ENCODE measurements at regions not wholly inside any gene's neighbourhood (a gene's known extent, or its start where the extent isn't known, plus 50 kb on each side); places are given as distances from the start of the nearest gene placed in this dataset.

DNA sequence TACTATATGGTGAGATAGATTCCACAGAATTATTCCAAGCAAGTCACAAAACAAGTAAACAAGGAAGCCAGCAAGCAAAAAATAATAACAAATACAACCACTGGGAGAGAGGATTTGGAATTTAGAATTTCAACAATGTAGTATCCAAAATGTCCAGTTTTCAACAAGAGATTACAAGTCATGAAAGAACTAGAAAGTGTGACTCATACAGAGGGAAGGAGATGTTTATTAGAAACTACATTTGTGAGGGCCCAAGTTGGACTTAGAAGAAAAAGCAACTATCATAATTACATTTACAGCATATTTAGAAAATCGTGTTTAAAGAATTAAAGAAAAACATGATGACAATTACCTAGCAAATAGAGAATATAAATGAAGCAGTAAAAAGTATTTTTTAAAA, 494.6 kb upstream of the ID4 start:
- peaks cover 3% of the 10 kb centered on the region; the same call in 1 of the 2 replicates for H3K9me3 ChIP-seq (ENCODE audit: low read length)
- no peaks in the 10 kb centered on the region for H4K20me1 ChIP-seq (ENCODE audit: insufficient read depth, low read depth, low read length)
- no peaks in the 10 kb centered on the region for H3K36me3 ChIP-seq (ENCODE audit: insufficient read depth, low read length)
- no peaks in the 10 kb centered on the region for H3K9me2 ChIP-seq (replicated peaks; ENCODE audit: insufficient read depth, low read length)
- DNase-seq: no peak
- H3K27me3 ChIP-seq (ENCODE audit: low read length): no peaks in the 10 kb centered on the region
- no peak overlapping the region for H3K9ac ChIP-seq (ENCODE audit: low read length)
- H2AFZ ChIP-seq (ENCODE audit: low read length): no peak overlapping the region
- no peaks in the 10 kb centered on the region for H3K79me2 ChIP-seq (ENCODE audit: low read length)
- H3K4me2 ChIP-seq (ENCODE audit: low read depth, low read length, poor library complexity, severe bottlenecking): no peak overlapping the region
- no peak overlapping the region for H3K27ac ChIP-seq (ENCODE audit: low read length)
- H3K4me1 ChIP-seq (ENCODE audit: low read length): no peaks in the 10 kb centered on the region
- no peak overlapping the region for H3K4me3 ChIP-seq (ENCODE audit: low read length)

DNA sequence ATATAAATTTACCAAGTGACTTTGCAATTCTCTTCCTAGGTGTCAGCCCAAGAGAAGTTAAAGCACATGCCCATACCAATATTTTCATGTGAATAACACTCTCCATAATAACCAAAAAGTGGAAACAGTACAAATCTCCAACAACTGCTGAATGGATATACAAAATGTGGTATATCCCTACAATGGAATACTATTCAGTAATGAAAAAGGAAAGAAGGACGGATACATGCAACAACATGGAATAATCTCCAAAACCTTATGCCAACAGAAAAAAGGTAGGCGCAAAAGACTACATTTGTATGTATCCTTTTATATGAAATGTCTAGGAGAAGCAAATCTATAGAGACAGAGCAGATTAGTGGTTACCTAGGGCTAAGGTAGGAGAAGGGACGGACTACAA, 487.7 kb upstream of the ID4 start:
- H3K4me1 ChIP-seq (ENCODE audit: low read length): no peaks in the 10 kb centered on the region
- H3K9ac ChIP-seq (ENCODE audit: low read length): no peak overlapping the region
- H3K36me3 ChIP-seq (ENCODE audit: insufficient read depth, low read length): no peaks in the 10 kb centered on the region
- H3K27ac ChIP-seq (ENCODE audit: low read length): no peak overlapping the region
- peaks cover 15% of the 10 kb centered on the region for H3K9me3 ChIP-seq (ENCODE audit: low read length)
- no peaks in the 10 kb centered on the region for H4K20me1 ChIP-seq (ENCODE audit: insufficient read depth, low read depth, low read length)
- no peaks in the 10 kb centered on the region for H3K79me2 ChIP-seq (ENCODE audit: low read length)
- H3K4me3 ChIP-seq (ENCODE audit: low read length): no peak overlapping the region
- no peak for DNase-seq
- H3K27me3 ChIP-seq (ENCODE audit: low read length): no peaks in the 10 kb centered on the region
- H3K9me2 ChIP-seq (replicated peaks; ENCODE audit: insufficient read depth, low read length): no peaks in the 10 kb centered on the region
- H3K4me2 ChIP-seq (ENCODE audit: low read depth, low read length, poor library complexity, severe bottlenecking): no peak overlapping the region
- no peak overlapping the region for H2AFZ ChIP-seq (ENCODE audit: low read length)

DNA sequence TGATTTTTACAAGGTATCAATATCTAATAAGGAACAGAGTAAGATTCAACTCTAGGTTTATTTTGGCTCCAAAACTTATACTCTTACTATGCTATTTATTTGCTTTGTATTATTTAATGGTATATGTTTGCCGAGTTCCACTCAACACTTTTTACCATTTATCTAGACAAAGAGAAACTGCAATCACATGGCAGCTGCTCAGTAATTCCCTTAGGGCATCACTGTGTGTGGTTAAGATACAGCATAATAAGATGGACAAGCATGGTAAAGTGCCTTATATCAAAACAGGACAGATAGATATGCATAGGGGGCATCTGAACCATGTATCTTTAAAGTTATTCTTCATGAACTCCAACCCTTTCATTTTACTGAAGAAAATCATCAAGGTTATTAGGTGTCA, 483.0 kb upstream of the ID4 start:
- no peaks in the 10 kb centered on the region for H3K4me1 ChIP-seq (ENCODE audit: low read length)
- no peak for DNase-seq
- H3K4me3 ChIP-seq (ENCODE audit: low read length): no peak overlapping the region
- H3K9ac ChIP-seq (ENCODE audit: low read length): no peak overlapping the region
- H3K27me3 ChIP-seq (ENCODE audit: low read length): no peaks in the 10 kb centered on the region
- H3K27ac ChIP-seq (ENCODE audit: low read length): no peak overlapping the region
- no peaks in the 10 kb centered on the region for H3K79me2 ChIP-seq (ENCODE audit: low read length)
- H3K36me3 ChIP-seq (ENCODE audit: insufficient read depth, low read length): no peaks in the 10 kb centered on the region
- H3K4me2 ChIP-seq (ENCODE audit: low read depth, low read length, poor library complexity, severe bottlenecking): no peak overlapping the region
- no peaks in the 10 kb centered on the region for H4K20me1 ChIP-seq (ENCODE audit: insufficient read depth, low read depth, low read length)
- H2AFZ ChIP-seq (ENCODE audit: low read length): no peak overlapping the region
- H3K9me3 ChIP-seq (ENCODE audit: low read length): peaks cover 4% of the 10 kb centered on the region; the same call in 1 of the 2 replicates
- H3K9me2 ChIP-seq (replicated peaks; ENCODE audit: insufficient read depth, low read length): no peaks in the 10 kb centered on the region

DNA sequence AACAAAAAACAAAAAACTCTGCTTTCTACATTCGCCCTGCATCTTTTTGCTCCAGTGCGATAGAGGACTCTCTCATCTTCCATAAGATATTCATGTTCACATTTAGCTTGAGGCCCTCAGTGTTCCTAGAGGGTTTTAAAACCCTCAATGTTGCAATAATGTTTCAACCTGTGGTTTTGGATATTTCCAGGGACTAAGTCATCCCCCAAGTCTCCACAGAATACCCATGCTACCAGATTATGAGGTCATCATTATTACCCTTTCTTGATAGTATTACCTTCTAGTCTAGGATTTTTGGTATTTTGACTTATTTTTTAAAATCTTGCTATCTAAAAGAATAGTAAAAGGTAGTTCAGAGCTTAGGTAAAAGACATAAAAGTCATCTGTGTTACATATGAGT, 480.5 kb upstream of the ID4 start:
- Histone ChIP-seq H4K20me1 (ENCODE audit: insufficient read depth, low read depth, low read length) (no peaks in the 10 kb centered on the region), H3K79me2 (ENCODE audit: low read length) (no peaks in the 10 kb centered on the region), H3K36me3 (ENCODE audit: insufficient read depth, low read length) (no peaks in the 10 kb centered on the region), H3K9me2 (replicated peaks; ENCODE audit: insufficient read depth, low read length) (no peaks in the 10 kb centered on the region), H3K27me3 (ENCODE audit: low read length) (no peaks in the 10 kb centered on the region), H2AFZ (ENCODE audit: low read length) (no peak overlapping the region), H3K4me2 (ENCODE audit: low read depth, low read length, poor library complexity, severe bottlenecking) (no peak overlapping the region), H3K4me3 (ENCODE audit: low read length) (no peak overlapping the region), H3K27ac (ENCODE audit: low read length) (no peak overlapping the region), H3K9ac (ENCODE audit: low read length) (no peak overlapping the region), H3K9me3 (ENCODE audit: low read length) (no peaks in the 10 kb centered on the region), H3K4me1 (ENCODE audit: low read length) (no peaks in the 10 kb centered on the region)
- no peak for DNase-seq

DNA sequence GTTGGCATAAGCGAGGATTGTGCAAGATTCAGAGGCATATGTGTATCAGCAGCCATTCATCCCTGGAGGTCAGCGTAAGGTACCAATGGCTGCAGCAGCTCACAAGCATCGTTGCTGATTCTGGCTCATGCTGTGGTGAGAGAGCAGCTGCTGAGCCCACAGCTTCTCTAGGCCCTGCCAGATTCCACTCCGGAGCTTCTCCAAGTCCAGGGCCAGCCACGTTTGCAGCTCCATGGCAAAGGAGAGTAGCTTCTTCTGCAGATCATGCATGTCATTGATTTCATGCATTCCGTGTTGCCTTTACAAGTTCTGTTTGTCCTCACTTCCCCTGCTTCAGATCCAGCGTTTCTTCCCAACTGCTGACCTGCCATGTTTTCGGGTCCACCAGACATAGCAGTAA, 474.8 kb upstream of the ID4 start:
- H3K36me3 ChIP-seq (ENCODE audit: insufficient read depth, low read length): no peaks in the 10 kb centered on the region
- H3K9me3 ChIP-seq (ENCODE audit: low read length): 0 out of 2 replicates have a peak, but pooled peaks cover 3% of the 10 kb centered on the region
- no peaks in the 10 kb centered on the region for H3K9me2 ChIP-seq (replicated peaks; ENCODE audit: insufficient read depth, low read length)
- H3K27me3 ChIP-seq (ENCODE audit: low read length): no peaks in the 10 kb centered on the region
- H2AFZ ChIP-seq (ENCODE audit: low read length): no peak overlapping the region
- H4K20me1 ChIP-seq (ENCODE audit: insufficient read depth, low read depth, low read length): no peaks in the 10 kb centered on the region
- H3K79me2 ChIP-seq (ENCODE audit: low read length): no peaks in the 10 kb centered on the region
- no peak overlapping the region for H3K27ac ChIP-seq (ENCODE audit: low read length)
- no peak for DNase-seq
- no peak overlapping the region for H3K4me3 ChIP-seq (ENCODE audit: low read length)
- no peak overlapping the region for H3K9ac ChIP-seq (ENCODE audit: low read length)
- no peaks in the 10 kb centered on the region for H3K4me1 ChIP-seq (ENCODE audit: low read length)
- H3K4me2 ChIP-seq (ENCODE audit: low read depth, low read length, poor library complexity, severe bottlenecking): no peak overlapping the region

DNA sequence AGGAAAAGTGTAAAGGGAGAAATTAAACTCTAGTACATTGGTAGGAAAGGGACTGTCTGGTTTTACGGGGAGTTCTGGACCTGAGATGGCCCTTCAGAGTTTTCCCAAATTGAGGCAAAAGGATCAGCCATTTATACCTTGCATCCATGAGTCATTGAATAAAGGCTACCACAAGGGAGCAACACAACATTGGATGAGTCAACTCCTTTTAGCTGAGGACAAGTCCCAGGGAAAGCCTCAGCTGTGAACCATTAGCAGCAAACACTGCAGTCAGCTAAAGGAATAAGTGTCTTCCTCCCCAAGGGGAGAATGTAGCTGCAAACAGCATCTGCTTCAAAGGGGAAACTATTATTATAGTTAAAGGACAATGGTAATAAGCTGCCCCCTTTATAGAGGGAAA, 468.7 kb upstream of the ID4 start:
- H3K4me3 ChIP-seq (ENCODE audit: low read length): no peak overlapping the region

DNA sequence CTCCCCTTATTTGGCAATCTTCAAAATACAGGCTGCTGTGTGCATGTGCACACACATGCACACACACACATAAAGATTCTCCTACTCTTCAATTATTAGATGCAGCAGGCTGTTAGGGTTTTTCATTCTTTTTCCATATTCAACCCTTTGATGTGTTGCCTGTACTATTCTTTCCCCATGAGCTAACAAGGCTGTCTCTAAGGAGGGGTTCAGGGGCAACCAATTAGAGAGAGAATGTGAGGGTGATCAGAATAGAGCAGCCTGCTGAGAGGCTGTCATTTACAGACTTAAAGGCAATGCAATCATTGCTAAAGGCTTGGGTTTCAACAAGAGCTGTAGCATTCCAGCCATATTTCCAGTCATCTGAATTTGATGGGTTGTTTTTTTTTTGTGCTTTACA, 467.4 kb upstream of the ID4 start:
- H3K4me2 ChIP-seq (ENCODE audit: low read depth, low read length, poor library complexity, severe bottlenecking): no peak overlapping the region
- H3K79me2 ChIP-seq (ENCODE audit: low read length): no peaks in the 10 kb centered on the region
- H3K9ac ChIP-seq (ENCODE audit: low read length): no peak overlapping the region
- H4K20me1 ChIP-seq (ENCODE audit: insufficient read depth, low read depth, low read length): no peaks in the 10 kb centered on the region
- no peaks in the 10 kb centered on the region for H3K4me1 ChIP-seq (ENCODE audit: low read length)
- 0 out of 2 replicates have a peak, but pooled peaks cover 3% of the 10 kb centered on the region for H3K9me3 ChIP-seq (ENCODE audit: low read length)
- no peaks in the 10 kb centered on the region for H3K9me2 ChIP-seq (replicated peaks; ENCODE audit: insufficient read depth, low read length)
- no peak overlapping the region for H2AFZ ChIP-seq (ENCODE audit: low read length)
- H3K4me3 ChIP-seq (ENCODE audit: low read length): no peak overlapping the region
- H3K36me3 ChIP-seq (ENCODE audit: insufficient read depth, low read length): no peaks in the 10 kb centered on the region
- H3K27me3 ChIP-seq (ENCODE audit: low read length): no peaks in the 10 kb centered on the region
- DNase-seq: no peak
- no peak overlapping the region for H3K27ac ChIP-seq (ENCODE audit: low read length)

More for the DNA sequence above, 468.7 kb upstream of the ID4 start:
- Histone ChIP-seq H3K27ac (ENCODE audit: low read length) (no peak overlapping the region), H3K4me2 (ENCODE audit: low read depth, low read length, poor library complexity, severe bottlenecking) (no peak overlapping the region), H3K36me3 (ENCODE audit: insufficient read depth, low read length) (no peaks in the 10 kb centered on the region), H4K20me1 (ENCODE audit: insufficient read depth, low read depth, low read length) (no peaks in the 10 kb centered on the region), H3K9ac (ENCODE audit: low read length) (no peak overlapping the region), H3K4me1 (ENCODE audit: low read length) (no peaks in the 10 kb centered on the region), H3K9me3 (ENCODE audit: low read length) (0 out of 2 replicates have a peak, but pooled peaks cover 3% of the 10 kb centered on the region), H3K9me2 (replicated peaks; ENCODE audit: insufficient read depth, low read length) (no peaks in the 10 kb centered on the region), H3K27me3 (ENCODE audit: low read length) (no peaks in the 10 kb centered on the region), H2AFZ (ENCODE audit: low read length) (no peak overlapping the region), H3K79me2 (ENCODE audit: low read length) (no peaks in the 10 kb centered on the region)
- no peak for DNase-seq

DNA sequence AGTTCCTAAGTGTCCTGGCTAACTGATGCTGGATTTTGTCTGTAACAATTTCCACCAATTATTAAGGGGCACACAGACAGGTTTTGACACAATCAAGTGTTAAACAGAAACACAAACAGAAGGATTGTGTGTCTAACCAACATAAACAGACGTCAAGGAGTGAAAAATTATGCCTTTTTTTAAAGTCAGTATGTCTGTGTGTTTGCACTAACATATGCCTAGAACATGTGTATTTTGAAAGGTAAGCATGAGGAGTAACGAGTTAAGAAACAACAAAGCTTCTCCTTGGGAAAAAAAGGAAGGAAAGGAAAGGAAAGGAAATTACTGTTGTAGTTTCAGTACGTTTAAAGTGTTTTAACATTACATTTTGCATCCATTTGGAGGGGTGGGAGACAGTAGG, 466.3 kb upstream of the ID4 start:
- H3K36me3 ChIP-seq (ENCODE audit: insufficient read depth, low read length): no peaks in the 10 kb centered on the region
- no peak overlapping the region for H3K4me3 ChIP-seq (ENCODE audit: low read length)
- no peak overlapping the region for H2AFZ ChIP-seq (ENCODE audit: low read length)
- H3K79me2 ChIP-seq (ENCODE audit: low read length): no peaks in the 10 kb centered on the region
- H3K9ac ChIP-seq (ENCODE audit: low read length): no peak overlapping the region
- no peaks in the 10 kb centered on the region for H3K27me3 ChIP-seq (ENCODE audit: low read length)
- no peaks in the 10 kb centered on the region for H3K9me2 ChIP-seq (replicated peaks; ENCODE audit: insufficient read depth, low read length)
- DNase-seq: no peak
- no peaks in the 10 kb centered on the region for H3K4me1 ChIP-seq (ENCODE audit: low read length)
- 0 out of 2 replicates have a peak, but pooled peaks cover 3% of the 10 kb centered on the region for H3K9me3 ChIP-seq (ENCODE audit: low read length)
- no peak overlapping the region for H3K4me2 ChIP-seq (ENCODE audit: low read depth, low read length, poor library complexity, severe bottlenecking)
- no peak overlapping the region for H3K27ac ChIP-seq (ENCODE audit: low read length)
- no peaks in the 10 kb centered on the region for H4K20me1 ChIP-seq (ENCODE audit: insufficient read depth, low read depth, low read length)

DNA sequence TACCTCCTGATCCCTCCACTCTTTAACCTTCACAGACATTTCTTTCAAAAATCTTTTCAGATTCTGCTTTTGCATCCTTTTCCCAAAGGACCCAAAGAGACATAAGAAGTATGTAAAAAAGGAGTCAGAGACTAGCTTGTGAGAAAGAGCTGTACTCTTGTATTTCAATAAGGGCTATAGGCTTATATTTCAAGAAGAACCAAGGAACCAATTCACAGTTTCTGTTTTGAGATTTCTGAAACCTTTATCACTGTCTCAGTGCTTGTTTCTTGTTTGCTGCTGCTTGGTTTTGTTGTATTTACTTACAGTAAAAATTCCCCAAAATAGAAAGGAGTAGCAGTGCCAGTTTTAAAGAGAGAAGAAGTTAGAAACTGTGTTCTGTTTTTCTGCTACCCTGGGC, 461.6 kb upstream of the ID4 start:
- no peaks in the 10 kb centered on the region for H4K20me1 ChIP-seq (ENCODE audit: insufficient read depth, low read depth, low read length)
- no peaks in the 10 kb centered on the region for H3K36me3 ChIP-seq (ENCODE audit: insufficient read depth, low read length)
- DNase-seq: no peak

More for the DNA sequence above, 461.6 kb upstream of the ID4 start:
- Histone ChIP-seq H3K9me2 (replicated peaks; ENCODE audit: insufficient read depth, low read length) (no peaks in the 10 kb centered on the region), H3K79me2 (ENCODE audit: low read length) (no peaks in the 10 kb centered on the region), H3K27me3 (ENCODE audit: low read length) (no peaks in the 10 kb centered on the region), H3K9me3 (ENCODE audit: low read length) (no peaks in the 10 kb centered on the region), H3K27ac (ENCODE audit: low read length) (no peak overlapping the region), H3K4me2 (ENCODE audit: low read depth, low read length, poor library complexity, severe bottlenecking) (no peak overlapping the region), H3K4me3 (ENCODE audit: low read length) (no peak overlapping the region), H2AFZ (ENCODE audit: low read length) (no peak overlapping the region), H3K4me1 (ENCODE audit: low read length) (no peaks in the 10 kb centered on the region), H3K9ac (ENCODE audit: low read length) (no peak overlapping the region)
